GM18858 (cell line): ENCODE measurements at regions not wholly inside any gene's neighbourhood (a gene's known extent, or its start where the extent isn't known, plus 50 kb on each side); places are given as distances from the start of the nearest gene placed in this dataset.

Experiments
- ATAC-seq: cut with Tn5 transposase; IDR thresholded peaks from one replicate; pipeline ENCODE4 v1.9.1; 2021; ENCODE audit not compliant: unreplicated experiment

- ATAC-seq, result no peak
These were observed 665.2 kb upstream of the ID2 start for GRCh38 chr2:8016688-8017087.

GRCh38 chr2:8018956-8019355, 662.9 kb upstream of the ID2 start:
- no peak for ATAC-seq

GRCh38 chr2:8019934-8020333, 661.9 kb upstream of the ID2 start:
- no peak for ATAC-seq

GRCh38 chr2:8021921-8022320, 659.9 kb upstream of the ID2 start:
- ATAC-seq, result no peak

GRCh38 chr2:8022908-8023640, 658.8 kb upstream of the ID2 start:
- peak; percentile 85 for ATAC-seq

- no peak for ATAC-seq
These were observed 657.4 kb upstream of the ID2 start for GRCh38 chr2:8024506-8024905.

GRCh38 chr2:8026381-8026780, 655.5 kb upstream of the ID2 start:
- no peak for ATAC-seq

- ATAC-seq, result no peak
These were observed 654.5 kb upstream of the ID2 start for GRCh38 chr2:8027387-8027786.

- ATAC-seq, result no peak
These were observed 653.8 kb upstream of the ID2 start for GRCh38 chr2:8028036-8028435.

- no peak for ATAC-seq
These were observed 653.4 kb upstream of the ID2 start for GRCh38 chr2:8028436-8028835.

- no peak for ATAC-seq
These were observed 652.9 kb upstream of the ID2 start for GRCh38 chr2:8028981-8029380.

- ATAC-seq, result no peak
These were observed 651.1 kb upstream of the ID2 start for GRCh38 chr2:8030573-8031303.

- ATAC-seq, result no peak
These were observed 650.5 kb upstream of the ID2 start for GRCh38 chr2:8031370-8031769.

- no peak for ATAC-seq
These were observed 648.2 kb upstream of the ID2 start for GRCh38 chr2:8033546-8034096.

- no peak for ATAC-seq
These were observed 645.5 kb upstream of the ID2 start for GRCh38 chr2:8036366-8036765.

GRCh38 chr2:8039732-8040131, 642.1 kb upstream of the ID2 start:
- ATAC-seq, result no peak

GRCh38 chr2:8043295-8043694, 638.6 kb upstream of the ID2 start:
- no peak for ATAC-seq

GRCh38 chr2:8044046-8044594, 637.7 kb upstream of the ID2 start:
- ATAC-seq, result no peak

- ATAC-seq, result no peak
These were observed 636.7 kb upstream of the ID2 start for GRCh38 chr2:8045081-8045614.

- ATAC-seq, result no peak
These were observed 635.0 kb upstream of the ID2 start for GRCh38 chr2:8046849-8047248.

- ATAC-seq, result no peak
These were observed 632.7 kb upstream of the ID2 start for GRCh38 chr2:8049176-8049575.
